Liver (tissue), 3 donors: ENCODE measurements at regions not wholly inside any gene's neighbourhood (a gene's known extent, or its start where the extent isn't known, plus 50 kb on each side); places are given as distances from the start of the nearest gene placed in this dataset.

ENCODE experiments used
- CTCF ChIP-seq: fragments of 150-350 bp; IDR thresholded peaks from 2 replicates; pipeline ENCODE4 v1.5.1; 2017; ENCODE audit warnings: improper control_type of control experiment, low read depth, low read length; ENCODE audit not compliant: missing input control
- EGR1 ChIP-seq, 2 donors: IDR thresholded peaks; 2 replicates each; pipeline ENCODE4 v1.6.1; 2016 to 2018; ENCODE audit warnings: antibody characterized with exemption in 2 of 2, low read depth in 2 of 2
- FOXA1 ChIP-seq: IDR thresholded peaks from 2 replicates; pipeline ENCODE4 v1.6.1; 2016; ENCODE audit warnings: antibody characterized with exemption
- JUND ChIP-seq, 2 donors: IDR thresholded peaks; 2 replicates each; pipeline ENCODE4 v1.6.1; 2016; ENCODE audit warnings: antibody characterized with exemption in 2 of 2
- RAD21 ChIP-seq, 2 donors: IDR thresholded peaks; 2 replicates each; pipeline ENCODE4 v1.6.1; 2016; ENCODE audit warnings: antibody characterized with exemption in 2 of 2, mild to moderate bottlenecking in 2 of 2
- REST ChIP-seq: IDR thresholded peaks from 2 replicates; pipeline ENCODE4 v1.6.1; 2016; ENCODE audit warnings: antibody characterized with exemption, mild to moderate bottlenecking
- RXRA ChIP-seq, 2 donors: IDR thresholded peaks; 2 replicates each; pipeline ENCODE4 v1.6.1; 2017 to 2018; ENCODE audit warnings: antibody characterized with exemption in 2 of 2, mild to moderate bottlenecking in 1 of 2
- SP1 ChIP-seq: IDR thresholded peaks from 2 replicates; pipeline ENCODE4 v1.6.1; 2018; ENCODE audit warnings: antibody characterized with exemption, mild to moderate bottlenecking
- TAF1 ChIP-seq: conservative IDR thresholded peaks from 2 replicates; pipeline ENCODE4 v1.6.1; 2016; ENCODE audit warnings: antibody characterized with exemption, mild to moderate bottlenecking
- YY1 ChIP-seq: IDR thresholded peaks from 2 replicates; pipeline ENCODE4 v1.6.1; 2016; ENCODE audit warnings: antibody characterized with exemption, mild to moderate bottlenecking
- ZBTB33 ChIP-seq: IDR thresholded peaks from 2 replicates; pipeline ENCODE4 v1.6.1; 2016; ENCODE audit warnings: antibody characterized with exemption
- TF ChIP-seq, protein P1 (sequence below): IDR thresholded peaks from 2 replicates; pipeline ENCODE4 v1.6.1; 2016; ENCODE audit warnings: antibody characterized with exemption
- TF ChIP-seq, protein P2 (sequence below): IDR thresholded peaks from 2 replicates; pipeline ENCODE4 v1.6.1; 2016; ENCODE audit warnings: antibody characterized with exemption
- donor health status: healthy.
- donor health status: healthy.

- no peak for TF ChIP-seq TAF1
- no peak for TF ChIP-seq JUND (IDR thresholded peaks at IDR 0.05)
- no peak for TF ChIP-seq CTCF
- TF ChIP-seq SP1 = no peak
- no peak for TF ChIP-seq RXRA (IDR thresholded peaks at IDR 0.05)
- no peak for TF ChIP-seq REST
- TF ChIP-seq ZBTB33 = no peak
- TF ChIP-seq, protein P1, sequence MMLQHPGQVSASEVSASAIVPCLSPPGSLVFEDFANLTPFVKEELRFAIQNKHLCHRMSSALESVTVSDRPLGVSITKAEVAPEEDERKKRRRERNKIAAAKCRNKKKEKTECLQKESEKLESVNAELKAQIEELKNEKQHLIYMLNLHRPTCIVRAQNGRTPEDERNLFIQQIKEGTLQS = no peak
- no peak for TF ChIP-seq YY1
- TF ChIP-seq, protein P2, sequence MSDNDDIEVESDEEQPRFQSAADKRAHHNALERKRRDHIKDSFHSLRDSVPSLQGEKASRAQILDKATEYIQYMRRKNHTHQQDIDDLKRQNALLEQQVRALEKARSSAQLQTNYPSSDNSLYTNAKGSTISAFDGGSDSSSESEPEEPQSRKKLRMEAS = no peak
- no peak for TF ChIP-seq FOXA1
- no peak for TF ChIP-seq RAD21 (IDR thresholded peaks at IDR 0.05)
- no peak for TF ChIP-seq EGR1 (IDR thresholded peaks at IDR 0.05; ENCODE audit: low read depth in 2 of 2)
These were observed 550.7 kb downstream of the RIT2 start for GRCh38 chr18:42564761-42565160.
